Stimulated activated CD8-positive, alpha-beta memory T cell treated with anti-CD3 and anti-CD28 coated beads, Interleukin-4, amount 100 ng/mL, for 1 hour (primary cell): ENCODE measurements at regions not wholly inside any gene's neighbourhood (a gene's known extent, or its start where the extent isn't known, plus 50 kb on each side); places are given as distances from the start of the nearest gene placed in this dataset.

Experiments
- DNase-seq, 2 donors: peaks; one replicate each; pipeline ENCODE4 v3.0.0-alpha.2; 2020; ENCODE audit warnings: low read depth in 2 of 2, low spot score in 1 of 2

DNA sequence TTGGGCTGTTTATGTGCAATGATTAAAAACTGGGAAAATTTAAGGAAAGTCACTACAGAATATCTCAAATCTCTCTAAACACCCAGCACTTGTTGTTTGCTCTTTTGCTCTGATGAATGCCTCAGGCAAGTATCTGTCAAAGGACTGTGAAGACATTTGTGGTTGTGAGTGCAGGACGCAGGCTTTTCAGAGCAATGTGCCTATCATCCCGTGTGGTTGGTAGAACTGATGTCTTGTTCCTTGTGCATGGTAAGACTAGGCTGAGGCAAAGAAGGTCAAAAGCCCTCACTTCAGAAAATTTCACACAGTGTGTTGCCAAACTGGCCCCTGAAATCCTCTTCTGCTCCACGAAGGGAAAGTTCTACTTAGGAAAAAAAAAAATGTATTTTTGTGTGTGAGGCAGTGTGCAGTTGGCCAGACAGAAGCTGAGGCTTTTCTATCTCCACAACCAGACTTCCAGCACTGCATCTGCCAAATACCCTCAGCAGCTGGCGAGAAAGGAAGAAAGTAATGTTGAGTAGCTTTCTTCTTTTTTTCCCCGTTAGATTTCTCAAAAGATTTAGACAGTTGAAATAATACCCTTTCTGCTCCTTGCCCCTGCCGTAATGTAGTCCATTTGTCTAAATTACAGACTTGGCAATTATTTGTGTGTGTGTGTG is 1103.1 kb downstream of the VRK1 start:
- no peak for DNase-seq

DNA sequence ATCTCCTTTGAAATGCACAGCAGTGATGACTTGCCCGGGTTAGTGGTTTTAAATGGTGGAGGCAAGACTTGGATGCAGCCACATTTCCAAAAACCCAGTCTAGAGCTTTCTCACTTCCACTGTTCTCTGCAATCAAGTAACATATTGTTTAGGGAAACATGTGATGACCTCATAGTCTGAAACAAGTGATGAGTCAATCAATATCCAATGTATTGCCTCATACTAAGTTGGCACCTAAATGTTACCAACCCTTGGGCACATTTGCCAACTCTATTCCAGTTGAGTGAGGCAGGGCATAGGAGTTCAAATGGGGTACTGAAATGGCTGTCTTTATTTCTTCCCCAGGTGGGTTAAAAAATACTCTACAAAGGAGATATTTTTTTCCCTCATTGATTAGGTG is 1105.4 kb downstream of the VRK1 start:
- no peak for DNase-seq

DNA sequence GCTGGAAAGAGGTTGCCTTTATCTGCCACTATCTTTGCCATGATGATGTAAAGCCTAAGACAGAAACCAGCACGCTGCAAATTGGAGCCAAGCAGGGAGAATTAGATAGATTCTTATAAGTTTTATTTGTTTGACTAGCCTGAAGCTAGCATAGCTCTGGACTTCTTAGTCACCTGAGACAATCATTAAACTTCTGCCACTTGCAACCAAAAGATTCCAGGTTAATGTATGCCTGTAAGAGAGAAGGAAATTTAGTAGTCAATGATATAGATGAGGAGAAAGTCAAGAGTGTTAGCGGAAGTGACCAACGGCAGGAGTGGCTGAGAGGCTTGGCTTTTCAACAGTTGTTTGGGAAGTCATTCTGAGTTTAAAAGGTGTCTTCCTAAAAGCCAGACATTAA is 1106.6 kb downstream of the VRK1 start:
- DNase-seq = no peak

DNA sequence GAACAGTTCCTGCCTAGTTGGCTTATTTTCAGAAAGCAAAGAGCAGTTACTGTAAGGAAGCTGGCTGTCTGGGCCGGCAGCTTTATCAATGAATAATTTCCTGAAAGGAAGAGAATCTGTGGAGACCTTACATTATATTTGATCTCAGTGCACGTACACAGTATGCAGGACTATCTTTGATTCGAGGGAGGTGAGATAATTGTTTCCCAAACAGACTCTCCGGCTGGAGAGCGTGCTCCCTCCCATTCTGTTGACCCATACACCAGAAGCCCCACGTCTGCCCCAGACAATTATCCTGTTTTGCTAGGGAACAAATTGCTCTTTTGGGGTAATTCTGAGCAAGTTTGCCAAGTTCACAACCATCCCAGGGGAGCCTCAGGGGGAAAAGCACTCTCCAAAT is 1115.0 kb downstream of the VRK1 start:
- DNase-seq = no peak

DNA sequence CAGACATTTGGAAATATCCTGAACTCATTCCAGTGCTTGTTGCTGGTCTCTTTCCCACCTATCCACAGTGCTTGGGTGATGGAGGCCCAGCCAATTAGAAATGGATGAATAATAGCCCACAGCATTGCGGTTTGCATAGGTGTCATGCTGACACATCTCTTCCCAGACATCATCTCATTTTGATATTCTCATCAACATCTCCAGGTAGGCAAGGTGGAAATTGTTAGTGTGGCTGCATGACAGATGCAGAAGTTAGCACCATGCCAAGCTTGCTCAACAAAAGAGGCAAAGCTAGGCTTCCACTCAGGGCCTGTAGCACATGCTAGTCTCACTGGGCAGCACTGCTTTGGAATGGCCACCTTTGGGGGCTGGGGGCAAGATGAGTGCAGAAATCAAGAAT is 1118.9 kb downstream of the VRK1 start:
- DNase-seq = no peak

DNA sequence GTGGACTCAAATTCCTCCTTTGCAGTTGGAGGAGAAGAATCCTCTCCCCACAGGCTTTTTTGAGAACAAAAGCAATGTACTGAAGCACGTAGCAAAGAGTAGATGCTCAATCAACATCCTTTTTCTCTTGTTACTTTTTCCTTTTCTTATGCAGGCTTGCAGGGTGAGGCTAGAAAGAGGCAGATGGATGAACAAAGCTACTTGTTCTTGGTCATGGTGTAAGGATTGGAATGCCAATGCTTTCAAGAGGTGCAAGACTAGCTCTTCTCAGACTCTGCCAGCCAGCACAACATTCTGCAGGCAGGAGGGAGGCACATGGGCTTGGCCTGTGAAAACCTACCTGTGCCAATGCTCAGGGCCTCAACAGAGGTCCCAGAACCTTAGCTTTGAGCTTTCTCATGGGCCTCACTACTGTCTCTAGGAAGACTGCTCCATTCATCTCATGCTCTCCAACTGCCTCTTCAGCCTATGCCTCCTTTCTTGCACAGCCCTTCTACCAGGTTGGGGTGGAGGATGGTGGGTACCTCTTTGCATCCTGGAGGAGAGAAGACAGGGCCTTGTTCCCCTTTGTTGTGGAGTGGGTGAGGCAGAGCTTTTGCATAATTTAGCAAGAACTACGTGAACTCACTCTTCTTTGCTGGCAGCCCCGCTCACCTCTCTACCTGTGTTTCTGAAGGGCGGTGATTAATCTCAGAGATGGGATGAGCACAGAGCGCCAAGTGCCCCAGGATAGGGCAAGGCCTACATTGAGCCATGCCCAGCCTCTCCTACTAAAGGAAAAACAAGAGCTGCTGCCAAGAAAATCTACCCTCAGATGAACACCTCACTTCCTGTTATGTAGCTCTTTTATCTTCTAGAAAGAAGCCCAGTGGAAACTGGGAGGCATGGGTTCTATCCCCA is 1119.7 kb downstream of the VRK1 start:
- no peak for DNase-seq

DNA sequence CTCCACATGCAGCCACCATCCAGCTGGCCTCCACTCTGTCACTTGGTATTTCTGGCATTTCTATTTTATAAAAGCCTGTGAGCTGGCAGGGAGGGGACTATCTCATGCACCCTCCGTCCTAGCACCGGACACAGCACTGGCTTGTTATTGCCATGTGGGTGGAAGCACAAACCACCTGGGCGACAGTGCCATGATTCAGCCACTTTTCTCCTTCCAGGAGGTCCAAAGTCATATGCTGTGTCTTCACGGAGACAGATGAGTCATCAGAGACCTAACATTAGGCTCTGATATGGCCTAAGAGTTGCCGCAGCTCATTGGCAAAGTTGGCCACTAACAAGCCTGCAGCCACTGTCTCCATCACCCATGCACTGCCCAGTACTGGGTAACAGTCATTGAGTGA is 1123.0 kb downstream of the VRK1 start:
- no peak for DNase-seq

DNA sequence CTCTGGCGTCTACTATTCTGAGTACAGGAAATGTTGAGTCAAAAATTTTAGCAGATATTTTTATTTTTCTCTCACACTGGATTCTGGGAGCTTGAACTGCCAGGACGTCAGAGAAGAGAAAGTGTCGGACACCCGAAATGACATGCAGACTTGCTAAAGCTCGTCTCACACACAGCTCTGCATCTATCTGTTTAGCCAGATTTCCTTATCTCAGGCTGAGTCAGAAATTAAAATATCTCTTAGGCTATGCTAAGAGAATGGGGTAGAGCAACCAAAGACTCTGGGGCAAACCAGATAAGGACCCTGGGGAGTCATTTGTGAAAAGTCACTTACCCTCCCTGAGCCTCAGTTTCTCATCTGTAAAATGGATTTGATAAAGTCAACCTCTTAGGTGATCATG is 1124.1 kb downstream of the VRK1 start:
- no peak for DNase-seq

DNA sequence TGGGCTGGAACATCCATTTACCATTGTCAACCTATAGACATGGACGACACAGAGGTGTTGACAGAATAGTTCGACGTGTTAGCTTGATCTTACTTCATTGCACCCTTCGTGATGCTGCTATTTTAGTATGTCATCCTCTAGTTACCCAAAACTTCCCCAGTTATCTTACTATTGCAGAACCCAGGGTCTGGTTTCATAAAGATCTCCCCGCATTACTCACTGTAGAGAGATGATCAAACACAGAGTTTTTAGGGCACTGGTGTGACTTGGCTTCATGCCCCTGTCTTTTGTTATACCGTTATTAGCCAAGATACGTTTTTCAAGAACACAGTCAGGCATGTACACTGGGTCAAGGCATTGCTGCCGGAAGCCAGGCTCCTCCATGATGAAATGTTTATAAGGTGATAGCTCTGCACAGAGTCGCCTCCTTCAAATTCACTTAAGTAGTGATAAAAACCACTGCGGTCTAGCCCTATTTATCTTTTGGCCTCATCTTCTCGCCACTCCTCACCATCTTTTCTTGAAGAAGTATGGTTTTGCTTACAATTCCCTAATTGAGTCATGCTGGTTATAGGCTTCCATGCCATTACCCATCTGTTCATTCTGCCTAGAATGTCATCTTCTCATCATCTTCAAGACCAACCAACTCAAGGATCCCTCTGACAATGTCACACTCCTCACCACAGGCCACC is 1127.9 kb downstream of the VRK1 start:
- no peak for DNase-seq

DNA sequence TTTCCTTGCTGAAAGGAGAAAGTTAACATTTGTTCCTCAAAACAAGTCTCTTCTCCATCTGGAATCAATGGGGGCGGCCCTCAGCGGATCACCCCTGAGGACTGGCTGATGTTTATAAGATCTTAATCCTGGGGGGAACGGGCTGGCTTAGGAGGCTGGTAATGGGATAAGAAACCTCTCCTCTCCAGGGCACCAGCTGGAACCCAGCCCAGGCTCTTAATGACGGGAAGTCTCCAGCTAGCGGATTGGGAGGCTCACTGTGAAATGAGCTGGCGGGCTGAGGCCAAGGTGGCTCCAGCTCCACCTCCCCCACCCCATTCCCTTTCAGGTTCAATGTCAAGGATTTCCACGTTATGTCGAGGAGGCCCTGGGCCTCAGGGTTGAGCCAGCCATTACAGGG is 1133.0 kb downstream of the VRK1 start:
- DNase-seq = no peak

DNA sequence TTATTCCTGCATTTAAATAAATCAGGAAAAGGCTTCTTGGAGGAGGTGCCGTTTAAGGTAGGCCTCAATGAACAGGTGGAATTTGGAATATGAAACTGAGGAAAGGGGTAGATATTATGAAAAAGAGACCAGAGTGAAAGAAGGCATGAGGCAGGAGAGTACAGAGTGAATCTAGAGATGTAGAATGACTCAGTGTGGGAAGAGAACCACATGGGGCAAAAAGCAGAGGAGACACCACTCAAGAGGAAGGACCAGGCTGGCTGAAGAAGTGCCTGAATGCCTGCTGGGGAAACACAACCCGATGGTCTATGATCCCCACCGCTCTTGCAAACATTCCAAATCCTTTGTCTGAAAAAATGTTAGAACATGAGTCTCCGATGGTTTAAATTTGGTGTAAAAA is 1134.1 kb downstream of the VRK1 start:
- no peak for DNase-seq

DNA sequence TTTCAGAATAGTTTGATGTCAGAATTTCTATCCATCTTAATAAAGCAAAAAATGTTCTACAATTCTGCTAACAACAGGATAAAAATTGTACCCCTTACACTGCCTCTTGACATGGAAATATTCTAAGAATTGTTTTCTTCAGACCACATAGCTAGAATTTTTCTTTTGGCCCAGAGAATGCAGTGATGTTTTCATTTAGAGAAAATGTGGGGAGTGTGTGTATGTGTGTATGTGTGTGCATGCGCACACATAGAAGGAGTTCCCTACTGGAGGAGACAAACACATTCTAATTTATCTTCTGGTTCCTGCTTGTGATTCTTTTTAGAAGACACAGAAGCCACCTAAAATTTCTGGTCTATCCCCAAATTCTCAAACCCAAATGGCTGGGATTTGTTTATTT is 1145.7 kb downstream of the VRK1 start:
- DNase-seq = no peak

DNA sequence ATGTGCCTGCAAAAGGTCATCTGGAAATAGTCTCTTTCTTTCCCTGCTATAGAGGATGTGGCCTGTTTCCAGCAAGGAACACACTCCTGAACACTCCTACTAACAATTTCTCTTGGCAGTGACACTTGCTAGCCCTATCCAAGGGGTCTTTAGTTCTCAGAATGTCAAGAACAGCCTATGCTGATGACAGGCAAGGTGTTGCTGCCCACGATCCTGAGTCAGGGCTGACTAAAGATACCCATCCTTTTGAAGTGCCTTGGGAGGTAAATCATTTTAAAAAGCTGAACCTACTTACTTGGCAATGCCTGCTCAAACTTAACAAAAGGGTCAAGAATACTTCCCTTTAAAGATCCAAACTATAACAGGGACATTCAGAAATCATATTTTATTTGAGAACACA is 1146.4 kb downstream of the VRK1 start:
- no peak for DNase-seq

DNA sequence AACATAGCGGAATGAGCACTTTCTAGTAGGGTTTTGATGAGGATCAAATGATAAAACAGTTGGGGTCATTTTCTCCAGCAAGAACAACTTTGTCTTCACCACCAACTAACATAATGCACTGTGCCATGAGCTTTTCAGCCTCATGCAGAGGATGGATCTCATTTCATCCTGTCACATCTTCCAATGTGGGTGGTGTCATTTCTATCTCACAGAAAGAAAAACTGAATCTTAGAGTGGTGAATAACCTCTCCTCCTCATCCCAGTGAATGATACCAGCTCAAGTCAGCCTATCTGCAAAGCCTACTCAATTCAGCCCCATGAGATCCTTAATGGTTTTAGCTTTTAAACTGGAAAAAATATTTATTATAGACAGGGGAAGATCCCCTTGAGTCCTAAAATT is 1147.2 kb downstream of the VRK1 start:
- no peak for DNase-seq

DNA sequence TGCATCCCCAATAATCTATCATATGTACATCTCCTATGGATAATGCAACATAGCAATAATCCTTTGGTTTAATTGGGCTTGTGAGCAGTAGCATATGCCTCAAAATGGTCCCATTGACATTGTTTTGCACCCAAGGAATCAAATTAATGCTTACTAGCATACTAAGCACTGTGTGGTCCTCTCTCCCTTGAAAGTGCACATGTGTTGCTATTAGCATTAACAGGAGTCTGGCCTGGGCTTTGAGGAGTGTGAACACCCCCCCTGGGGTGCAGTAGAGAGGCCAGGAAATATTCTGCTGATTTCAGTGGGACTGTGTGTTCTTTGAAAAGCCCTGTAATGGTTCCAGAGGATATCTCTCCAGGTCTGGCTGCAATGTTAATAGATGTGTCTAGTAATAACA is 1148.4 kb downstream of the VRK1 start:
- no peak for DNase-seq

DNA sequence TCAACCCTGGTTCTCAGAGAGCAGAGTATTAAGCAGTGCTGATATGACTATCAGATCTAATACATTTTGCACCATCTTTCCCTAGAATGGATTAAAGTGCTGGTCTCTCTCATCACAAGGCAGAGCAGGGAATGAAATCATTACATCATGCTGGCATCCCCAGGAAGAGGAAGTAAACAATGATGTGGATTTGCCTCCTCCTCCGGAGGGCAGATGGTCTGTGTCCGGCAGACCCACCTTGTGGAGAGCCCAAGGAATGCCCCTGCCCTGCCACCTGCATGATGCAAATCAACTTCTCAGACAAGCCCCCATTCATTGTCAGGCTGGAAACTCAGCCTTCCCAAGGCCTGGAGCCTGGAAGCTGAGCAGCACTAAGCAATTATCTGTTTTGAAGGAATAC is 1149.1 kb downstream of the VRK1 start:
- no peak for DNase-seq

DNA sequence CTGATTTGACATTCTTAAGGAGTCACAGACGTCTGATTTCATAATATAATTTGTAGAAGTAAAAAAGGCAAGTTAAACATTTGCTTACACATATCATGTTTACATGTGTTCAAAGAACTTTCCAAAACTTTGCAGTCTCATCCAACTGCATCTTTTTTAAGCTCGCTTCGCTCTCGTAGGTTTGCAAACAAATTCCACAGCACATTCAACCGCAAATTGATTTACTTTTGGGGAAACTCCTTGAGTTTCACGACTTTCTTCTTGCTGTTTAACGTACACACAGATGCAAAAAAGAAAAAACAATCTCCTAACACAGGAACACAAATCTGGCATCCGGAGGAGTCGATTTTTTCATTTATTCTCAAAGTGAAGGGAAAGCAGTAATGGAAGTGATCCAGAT is 1149.5 kb downstream of the VRK1 start:
- DNase-seq = no peak

DNA sequence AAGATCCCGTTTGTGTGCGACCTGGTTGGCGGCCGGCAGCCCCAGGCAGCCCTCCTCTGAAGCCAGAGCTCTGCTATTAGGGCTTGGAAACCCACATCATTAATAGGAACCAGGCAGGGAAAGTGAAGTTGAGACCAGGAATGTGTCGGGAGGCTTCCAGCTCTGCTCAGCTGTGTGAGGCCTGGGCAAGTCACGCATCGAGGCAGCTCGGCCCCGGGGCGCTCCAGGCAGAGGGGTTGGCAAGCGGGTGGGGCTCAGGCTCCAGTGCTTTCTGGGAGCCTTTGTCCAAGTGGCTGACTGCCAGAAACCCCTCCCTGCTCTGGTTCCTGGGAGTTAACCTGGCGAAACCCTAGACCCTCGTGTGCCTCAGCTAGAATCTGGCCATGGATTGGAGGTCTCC is 1151.7 kb downstream of the VRK1 start:
- DNase-seq = no peak

DNA sequence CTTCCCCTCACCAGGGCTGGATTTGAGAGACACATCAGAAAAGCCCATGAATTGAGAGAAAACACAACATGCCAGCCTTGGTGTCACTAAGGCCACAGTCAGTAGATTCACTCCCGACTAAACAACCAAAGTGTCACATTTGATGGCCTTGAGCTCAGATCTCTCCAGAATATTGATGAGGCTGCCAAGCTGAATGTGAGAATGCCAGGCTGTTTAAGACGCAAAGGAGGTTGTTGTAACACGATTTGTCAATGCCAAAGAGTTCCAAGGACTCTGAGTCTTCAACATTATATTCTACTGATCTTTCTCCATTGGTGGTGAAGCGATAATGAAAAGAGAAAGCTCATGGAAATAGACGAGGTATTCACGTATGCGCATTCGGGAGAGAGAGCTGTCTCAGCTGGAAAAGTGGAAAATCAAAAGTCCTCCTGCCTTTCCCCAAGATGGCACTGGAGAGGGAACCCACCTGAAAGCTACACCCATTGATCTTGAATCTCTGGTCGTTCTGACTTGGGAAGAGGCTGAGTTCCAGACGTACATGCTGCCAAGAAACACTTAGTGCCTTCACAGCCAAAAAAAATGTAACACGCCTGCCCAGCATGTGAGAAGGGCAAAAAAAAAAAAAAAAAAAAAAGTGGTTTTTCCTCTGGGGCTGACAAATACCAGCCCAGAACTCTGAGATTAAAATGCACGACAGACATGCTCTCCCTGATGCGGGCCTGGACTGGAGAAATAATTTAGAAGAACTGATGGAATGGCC is 1159.6 kb downstream of the VRK1 start:
- DNase-seq = no peak

DNA sequence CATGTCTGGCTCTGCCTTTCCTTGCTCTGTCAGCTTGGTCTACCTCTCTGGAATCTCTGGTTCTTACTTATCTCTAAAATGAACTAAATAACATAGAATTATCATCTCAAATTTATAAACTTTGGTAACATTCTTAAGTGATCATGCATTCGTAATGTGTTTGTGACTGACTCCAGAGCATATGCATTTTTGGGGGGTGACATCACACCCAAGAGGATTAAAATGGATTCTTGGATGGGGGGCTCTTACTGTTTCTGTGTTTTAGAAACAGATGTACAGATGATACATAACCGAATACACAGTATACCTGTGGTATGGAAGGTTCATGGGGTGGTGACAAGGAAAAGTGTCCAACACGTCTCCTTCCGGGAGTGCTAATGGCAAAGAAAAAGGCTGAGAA is 1162.1 kb downstream of the VRK1 start:
- no peak for DNase-seq

DNA sequence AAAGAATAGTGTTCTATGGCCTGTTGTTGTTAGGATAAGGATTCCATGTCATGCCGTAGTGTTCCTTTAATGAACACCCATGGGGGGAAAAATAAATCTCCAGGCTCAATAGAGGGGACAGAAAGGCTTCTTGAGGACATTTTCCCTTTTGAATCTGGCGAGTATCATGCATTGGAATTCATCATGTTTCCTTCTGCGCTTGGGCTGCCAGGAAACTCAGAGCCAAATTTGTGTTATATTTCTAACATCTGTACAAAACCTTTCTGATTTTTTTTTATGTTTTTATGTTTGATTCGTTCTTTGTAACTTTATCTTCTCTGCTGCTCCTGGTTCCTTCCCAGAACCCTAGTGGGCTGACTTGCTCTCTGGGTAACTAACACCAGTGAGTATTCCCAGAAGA is 1163.3 kb downstream of the VRK1 start:
- no peak for DNase-seq

DNA sequence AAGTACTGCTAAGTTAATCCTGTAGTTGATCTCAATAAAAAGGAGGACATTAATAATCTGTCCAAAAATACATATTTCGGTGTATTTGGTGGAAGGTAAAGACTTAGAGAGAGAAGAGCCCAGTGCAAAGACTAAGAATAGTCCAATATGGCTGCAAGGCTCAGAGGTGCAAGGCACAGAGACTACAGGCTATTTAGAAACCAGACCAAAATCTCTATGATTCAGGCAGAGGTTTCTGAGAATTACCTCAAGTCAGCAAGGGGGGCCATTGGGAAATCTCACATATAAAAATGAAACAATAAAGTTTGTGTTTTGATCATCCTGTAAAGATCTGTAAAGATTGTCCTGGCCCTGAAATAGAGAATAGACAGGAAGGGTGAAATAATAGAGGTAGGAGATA is 1173.0 kb downstream of the VRK1 start:
- no peak for DNase-seq
